ENCODE measurements at regions not wholly inside any gene's neighbourhood (a gene's known extent, or its start where the extent isn't known, plus 50 kb on each side); places are given as distances from the start of the nearest gene placed in this dataset.

DNA sequence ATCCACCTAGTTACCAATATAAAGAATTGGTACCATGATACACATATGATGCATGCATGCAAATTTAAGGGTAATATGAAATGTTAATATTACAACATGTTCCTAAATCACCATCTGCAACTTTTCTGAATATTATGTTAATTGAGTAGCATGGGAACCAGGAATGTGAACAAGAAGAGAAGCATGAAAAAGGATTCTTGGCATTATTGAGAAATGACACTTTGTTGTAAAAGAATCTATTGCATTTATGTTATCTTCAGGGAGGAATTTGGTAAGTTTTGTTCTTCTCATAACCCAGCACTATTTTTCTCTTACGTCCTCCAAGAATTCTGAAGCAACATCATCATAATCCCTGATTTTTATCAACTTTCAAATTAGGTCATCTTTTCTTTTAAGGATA is 159.9 kb upstream of the SLC25A13 start:
- no peak for DNase-seq

DNA sequence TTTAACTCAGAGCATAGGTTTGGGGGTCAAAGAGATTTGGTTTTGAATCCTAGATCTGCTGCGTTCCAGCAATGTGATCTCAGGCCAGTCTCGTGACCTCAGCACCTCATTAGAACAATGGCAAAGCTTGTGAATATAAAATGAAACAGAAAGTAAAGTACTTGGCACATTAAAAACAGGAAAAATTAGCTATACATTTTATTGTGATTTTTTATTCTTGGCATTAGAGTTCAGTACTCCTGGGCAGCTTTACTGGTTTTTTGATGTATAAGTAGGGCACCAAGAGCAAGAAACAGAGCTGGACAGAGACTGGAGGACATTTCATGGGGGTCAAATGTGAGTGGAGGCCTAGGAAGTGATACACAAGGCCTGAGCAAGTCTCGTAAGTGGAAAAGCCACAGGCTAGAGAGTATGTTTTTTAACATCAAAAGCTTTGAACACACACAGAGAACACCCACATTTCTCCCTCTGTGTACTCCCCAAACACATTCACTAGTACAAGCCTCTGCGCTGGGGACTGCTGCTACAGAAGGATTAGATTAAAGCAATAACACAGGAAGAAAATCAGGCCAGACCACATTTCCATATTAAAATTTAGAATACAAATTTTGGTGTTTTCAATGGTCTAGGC is 157.2 kb upstream of the SLC25A13 start:
- no peak for DNase-seq

DNA sequence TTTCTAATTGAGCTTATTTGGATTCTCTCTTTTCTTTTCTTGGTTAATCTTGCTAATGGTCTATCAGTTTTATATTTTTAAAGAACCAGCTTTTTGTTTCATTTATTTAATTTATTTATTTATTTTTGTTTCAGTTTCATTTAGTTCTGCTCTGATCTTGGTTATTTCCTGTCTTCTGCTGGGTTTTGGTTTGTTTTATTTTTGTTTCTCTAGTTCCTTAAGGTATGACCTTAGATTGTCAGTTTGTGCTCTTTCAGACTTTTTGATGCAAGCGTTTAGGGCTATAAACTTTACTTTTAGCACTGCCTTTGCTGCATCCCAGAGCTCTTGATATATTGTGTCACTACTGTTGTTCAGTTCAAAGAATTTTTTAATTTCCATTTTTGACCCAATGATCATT is 149.7 kb upstream of the SLC25A13 start:
- no peak for DNase-seq

DNA sequence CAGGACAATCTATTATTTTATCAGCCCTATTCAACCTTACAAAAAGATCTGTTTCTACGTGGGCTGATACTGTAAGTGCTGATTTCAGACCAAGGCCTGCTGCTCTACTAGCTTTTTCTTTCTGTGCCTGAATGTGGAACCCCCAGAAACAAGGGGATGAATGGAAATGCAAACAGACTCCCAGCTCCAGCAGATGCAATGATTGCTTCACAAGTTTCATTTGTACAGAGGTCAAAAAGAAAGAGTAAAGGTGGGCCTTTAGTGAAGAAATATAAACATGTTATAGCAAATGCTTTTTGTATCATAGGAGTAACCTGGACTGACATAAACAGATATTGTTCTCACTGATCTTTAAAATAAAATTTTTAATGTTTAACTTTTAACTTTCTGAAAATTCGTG is 130.2 kb upstream of the SLC25A13 start:
- no peak for DNase-seq

- DNase-seq: no peak
Observed at GRCh38 chr7:96449094-96449493, 127.2 kb upstream of the SLC25A13 start.

GRCh38 chr7:96447109-96447645 is 125.3 kb upstream of the SLC25A13 start:
- DNase-seq: no peak

DNA sequence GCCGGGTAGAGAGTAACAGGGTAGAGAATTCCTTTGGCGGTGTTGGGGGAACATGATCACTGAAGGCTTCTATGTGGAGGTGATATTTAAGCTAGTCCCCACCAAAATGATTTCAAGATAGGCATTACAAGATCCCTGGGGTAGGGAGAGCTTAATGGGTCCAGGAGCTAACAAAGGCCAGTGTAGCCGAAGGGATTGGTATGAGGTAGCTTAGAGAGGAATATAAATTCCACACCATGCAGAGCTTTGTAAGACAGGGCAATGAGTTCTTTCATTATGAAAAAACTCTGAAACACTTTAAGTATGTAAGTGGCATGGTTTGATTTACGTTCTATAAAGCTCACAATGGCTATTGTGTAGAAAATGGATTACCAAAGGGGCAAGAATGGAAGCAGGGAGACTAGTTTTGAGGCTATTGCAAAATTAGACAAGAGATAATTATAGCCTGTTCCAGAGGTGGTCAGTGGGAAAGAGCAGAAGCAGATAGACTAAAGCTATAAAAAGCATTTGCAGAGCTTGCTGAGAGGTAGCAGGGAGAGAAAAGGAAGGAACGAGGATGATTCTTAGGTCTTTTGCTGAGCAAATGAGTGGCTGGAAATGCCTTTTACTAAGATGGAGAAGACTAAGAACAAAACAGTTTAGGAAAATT is 119.7 kb upstream of the SLC25A13 start:
- DNase-seq: no peak

- DNase-seq: no peak
Observed at GRCh38 chr7:96440328-96440727, 118.4 kb upstream of the SLC25A13 start.

DNA sequence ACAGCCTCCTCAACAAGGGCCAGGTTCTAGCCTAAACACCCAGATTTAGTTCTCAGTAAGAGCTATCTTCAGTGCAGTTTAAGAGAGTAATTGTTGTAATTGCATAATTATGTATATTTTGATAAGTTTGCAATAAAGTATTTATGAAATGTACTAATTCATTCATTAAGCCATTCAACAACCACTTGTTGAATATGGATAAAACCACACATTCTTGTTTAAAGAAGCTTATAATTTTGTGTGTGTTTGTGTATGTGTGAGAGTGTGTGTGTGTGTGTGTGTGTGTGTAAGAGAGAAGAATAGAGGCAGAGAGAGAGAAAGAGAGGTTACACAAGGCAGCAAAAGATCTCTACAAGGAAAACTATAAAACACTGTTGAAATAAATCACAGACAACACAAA is 115.0 kb upstream of the SLC25A13 start:
- no peak for DNase-seq

DNA sequence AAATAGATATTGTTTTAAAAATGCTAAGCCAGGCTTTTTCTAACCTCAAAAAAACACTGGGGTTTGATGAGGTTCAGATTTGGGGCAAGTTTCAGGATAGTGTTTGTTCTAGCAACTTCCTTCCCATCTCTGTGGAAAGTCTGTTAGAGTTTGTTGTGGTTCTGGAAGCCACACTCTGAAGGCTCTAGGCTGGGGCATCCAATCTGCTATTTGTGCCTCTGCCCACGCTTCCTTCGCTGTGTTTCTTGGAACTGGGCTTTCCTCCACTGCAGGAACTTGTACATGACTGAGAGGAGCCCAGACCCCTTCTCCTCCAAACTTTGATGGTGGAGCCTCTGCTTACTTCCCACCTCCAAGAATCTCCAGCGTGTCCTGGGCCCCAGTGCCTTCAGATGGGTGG is 108.5 kb upstream of the SLC25A13 start:
- no peak for DNase-seq

GRCh38 chr7:96427143-96427542 is 105.2 kb upstream of the SLC25A13 start:
- DNase-seq: no peak

DNA sequence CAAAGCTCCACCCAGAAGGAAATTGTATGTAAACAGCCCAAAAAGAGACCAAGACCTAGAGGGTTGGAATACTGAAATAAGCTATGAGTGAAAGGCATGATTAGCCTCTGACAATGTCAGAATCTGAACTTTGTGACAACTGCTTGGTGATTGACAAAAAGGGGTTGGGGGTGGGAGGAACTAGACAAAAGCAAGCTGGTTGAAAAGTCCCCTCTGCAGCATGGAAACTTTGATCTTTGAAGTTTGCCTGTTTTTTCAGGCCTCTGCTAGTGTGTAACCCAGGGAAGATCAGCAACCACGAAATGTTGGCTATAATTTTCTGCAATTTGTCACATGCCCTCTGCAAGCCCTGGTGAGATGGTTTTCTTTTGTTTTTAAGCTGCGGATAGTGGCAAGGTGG is 104.8 kb upstream of the SLC25A13 start:
- no peak for DNase-seq

GRCh38 chr7:96426027-96426426 is 104.1 kb upstream of the SLC25A13 start:
- DNase-seq: peak; percentile 11

DNA sequence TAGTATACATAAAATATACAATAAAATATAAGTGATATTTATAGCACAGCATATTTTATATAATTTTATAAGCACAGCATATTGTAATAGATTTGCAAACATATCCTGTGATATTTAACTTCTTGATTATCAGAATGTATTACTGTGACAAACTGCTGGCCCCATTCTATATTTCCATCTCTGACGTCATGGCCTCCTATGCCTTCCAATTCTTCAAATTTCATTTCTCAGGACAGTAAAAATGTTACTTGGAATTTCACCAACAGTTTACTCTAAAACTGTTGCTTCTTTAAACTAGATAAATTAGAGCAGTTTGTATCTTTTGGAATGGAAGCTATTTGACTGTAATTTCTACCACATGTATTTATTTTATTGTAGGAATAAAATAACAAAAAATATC is 102.5 kb upstream of the SLC25A13 start:
- no peak for DNase-seq

DNA sequence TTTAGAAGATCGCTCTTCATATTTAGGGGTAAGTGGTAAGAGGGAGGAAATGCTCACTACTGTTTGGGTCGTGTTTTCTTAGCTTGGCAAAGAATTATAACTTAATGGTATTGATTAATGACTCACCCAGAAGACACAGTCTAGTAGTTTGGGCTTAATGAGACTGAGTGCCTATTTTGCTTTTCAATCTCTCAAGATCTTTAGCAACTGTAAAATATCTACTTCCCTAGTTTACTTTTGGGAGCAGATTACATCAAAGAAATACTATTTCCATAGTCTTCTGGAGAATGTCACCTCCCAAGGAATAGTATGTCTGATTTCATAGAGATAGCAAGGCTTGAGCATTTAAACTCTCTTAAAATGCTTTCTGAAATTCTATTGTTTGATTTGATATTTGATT is 100.5 kb upstream of the SLC25A13 start:
- no peak for DNase-seq

DNA sequence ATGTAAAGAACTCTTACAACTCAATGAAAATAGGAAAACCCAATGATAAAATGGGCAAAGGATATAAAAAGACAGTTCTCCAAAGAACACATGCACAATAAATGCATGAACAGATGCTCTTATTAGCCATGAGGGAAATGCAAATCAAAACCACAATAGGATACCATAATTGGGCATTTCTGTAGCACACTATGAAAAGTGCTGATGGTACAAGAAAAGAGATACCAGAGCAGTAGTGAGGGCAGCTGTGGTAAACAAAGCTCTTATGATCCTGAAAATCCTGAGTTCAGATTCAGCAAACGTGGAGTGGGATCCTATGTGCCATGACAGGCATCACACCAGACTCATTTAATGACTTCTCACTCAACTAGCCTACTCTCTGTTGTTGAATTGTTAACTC is 96.7 kb upstream of the SLC25A13 start:
- no peak for DNase-seq

DNA sequence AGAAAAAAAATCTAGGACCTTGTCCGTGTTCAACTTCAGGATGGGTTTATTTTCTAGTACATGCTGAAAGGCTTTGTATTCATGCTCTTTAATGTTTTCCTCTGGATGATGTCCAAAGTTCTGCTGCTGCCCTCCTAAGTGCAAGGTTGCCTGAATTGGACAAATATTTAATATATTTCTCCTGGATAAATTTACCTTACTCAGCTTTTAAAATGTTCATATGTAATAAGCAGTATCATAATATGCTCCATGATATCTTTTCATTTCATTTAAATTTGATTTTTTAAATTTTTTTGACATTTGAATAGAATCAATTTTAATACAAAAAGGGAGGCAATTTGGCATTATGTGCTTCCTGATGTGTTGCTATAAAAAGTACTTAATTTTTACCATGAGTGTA is 95.9 kb upstream of the SLC25A13 start:
- no peak for DNase-seq

DNA sequence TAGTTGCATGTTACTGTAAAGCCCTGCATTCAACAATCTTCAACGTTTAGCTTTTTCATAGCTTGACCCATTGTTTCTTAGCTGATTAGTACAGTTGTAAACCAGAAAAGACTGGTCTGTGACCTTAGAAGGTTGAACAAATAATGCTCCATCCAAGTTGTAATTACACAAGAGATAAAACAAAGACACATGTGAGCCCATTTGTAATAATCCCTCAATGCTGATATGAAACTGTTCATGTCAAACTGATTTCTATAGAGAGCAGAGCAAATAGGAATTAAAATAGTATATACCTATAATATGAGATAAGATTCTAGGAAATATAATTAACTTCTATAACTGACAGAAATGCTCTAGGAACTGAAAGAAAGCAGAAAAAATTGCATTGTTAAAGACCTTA is 94.7 kb upstream of the SLC25A13 start:
- no peak for DNase-seq

DNA sequence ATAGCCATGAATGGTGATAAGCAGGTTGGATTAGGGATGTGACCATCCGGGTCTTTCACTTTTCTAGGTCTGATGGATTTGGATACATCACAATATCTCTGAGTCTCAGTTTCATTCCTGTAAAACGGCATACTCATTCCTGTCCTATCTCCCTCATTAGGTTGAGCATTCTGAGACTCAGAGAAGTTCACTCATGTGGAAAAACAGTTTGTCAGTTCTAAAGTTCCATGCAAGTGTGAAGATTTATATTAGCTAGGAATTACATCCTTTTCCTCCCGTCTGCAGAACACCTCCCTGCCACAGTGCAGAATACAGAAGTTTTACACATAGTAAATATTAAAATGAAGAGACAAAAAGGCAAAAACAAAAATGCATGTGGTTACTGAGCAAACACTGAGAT is 94.2 kb upstream of the SLC25A13 start:
- DNase-seq: no peak

- DNase-seq: no peak
Observed at GRCh38 chr7:96415293-96415940, 93.5 kb upstream of the SLC25A13 start.

DNA sequence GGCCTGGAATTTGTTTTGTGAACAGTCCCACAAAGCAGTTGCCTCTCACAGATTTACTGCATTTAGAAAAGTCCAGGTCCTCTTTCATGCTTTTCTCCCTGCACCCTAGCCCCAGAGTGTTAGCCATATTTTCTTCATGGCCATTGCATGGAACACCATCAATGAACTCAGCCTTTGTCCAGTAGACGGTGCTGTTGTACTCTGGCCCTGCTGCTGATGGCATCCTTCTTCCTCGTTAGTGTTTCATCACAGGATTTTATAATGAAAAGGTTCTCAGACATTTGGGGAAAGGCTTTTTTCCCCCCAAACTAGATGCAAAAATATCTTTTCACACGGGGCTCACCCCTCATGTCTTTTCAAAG is 93.0 kb upstream of the SLC25A13 start:
- DNase-seq: peak; percentile 48

DNA sequence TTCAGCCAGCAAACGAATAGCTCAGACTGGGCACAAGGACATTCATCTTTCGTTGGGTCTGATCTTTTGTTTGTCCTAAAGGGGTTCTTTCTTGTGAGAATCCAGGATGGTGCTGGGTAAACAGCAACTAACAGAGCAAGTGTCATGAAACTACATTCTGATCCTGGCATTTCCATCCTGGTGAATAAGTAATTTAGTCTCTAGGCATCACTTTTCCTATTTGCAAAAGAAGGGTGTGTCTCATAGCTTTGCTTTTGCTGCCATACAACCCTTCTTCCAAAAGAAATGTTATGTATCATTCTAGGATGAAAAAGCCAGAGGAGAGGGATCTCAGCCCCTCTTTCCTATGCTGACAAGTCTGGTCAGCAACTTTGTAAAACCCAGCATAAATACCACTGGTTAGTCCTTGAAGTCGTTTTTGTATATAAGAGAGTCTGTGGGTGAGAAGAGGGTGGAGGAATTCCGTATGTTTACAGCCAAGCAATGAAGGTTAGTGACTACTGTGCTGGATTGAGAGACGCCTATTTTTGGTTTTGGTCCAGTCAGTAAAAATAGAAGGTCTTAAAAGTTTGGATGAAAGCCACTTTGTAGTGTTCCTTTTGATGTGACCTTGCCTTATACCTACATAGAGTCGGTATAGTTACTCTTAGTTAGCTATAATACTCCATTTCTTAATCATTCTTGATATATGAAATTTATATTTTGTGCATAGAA is 88.4 kb upstream of the SLC25A13 start:
- DNase-seq: no peak

DNA sequence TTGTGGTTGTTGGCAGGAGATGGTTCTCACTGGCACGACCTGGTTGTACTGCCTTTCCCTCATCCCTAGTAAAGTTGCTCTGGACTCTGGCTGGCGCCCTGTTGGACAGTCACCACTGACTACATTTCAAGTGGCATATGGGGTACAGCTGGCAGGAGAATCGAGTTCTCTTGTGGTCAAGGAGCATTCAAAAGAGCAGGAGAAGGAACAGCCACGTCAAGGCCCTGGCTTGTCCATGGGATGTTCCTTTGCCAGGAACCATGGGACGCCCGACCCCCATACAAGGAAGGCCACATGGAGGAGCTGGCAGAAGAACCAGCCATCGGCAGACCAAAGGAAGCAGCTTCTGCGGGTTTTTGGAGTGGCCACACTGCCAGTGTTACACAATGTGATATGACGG is 87.0 kb upstream of the SLC25A13 start:
- DNase-seq: no peak

DNA sequence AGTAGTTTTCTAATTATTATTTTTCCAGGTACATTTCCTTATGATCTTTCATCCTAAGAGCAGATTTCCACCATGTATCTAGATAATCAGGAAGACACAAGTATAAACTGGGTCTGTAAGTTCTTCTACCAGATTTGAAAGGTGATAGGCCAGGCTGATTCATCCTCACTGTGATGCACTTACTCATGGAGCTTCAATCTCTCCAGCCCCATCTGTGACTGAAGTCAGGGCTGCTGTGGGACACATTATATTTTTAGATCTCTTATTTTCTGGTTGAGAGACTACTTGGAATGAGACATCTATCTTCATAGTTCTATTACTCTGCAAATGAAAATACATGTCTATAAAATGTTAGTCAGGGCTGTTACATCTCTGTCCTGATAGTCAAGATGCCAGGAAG is 85.5 kb upstream of the SLC25A13 start:
- peak; percentile 77 for DNase-seq

All from HCEC 1CT (cell line).